HepG2 (cell line): ENCODE measurements at regions not wholly inside any gene's neighbourhood (a gene's known extent, or its start where the extent isn't known, plus 50 kb on each side); places are given as distances from the start of the nearest gene placed in this dataset.

Experiments
- ATAC-seq: fragments of 200-7000 bp; cut with Tn5 transposase; 3 replicates; pipeline ENCODE4 v1.9.1; 2020; ENCODE audit warnings: mild to moderate bottlenecking, moderate library complexity
- BruUV-seq: library from RNA; stranded (reverse); fragments of 400-500 nt; replicated peaks from 2 replicates; lab custom pipeline; 2021; lab: Mats Ljungman, UMichigan
- CTCF ChIA-PET: fragments of 300-600 bp; formaldehyde crosslinking; extraction: SDS; loops from one replicate; lab custom pipeline; 2021; ENCODE audit warnings: low total read pairs, inconsistent platforms, low intra/inter-chr PET ratio; lab: Yijun Ruan, JAX
- POLR2A ChIA-PET: fragments of 350-600 bp; sonication (Branson Sonifier 250); formaldehyde crosslinking; loops from one replicate; lab custom pipeline; 2020; ENCODE audit warnings: antibody characterized with exemption, inconsistent platforms; lab: Yijun Ruan, JAX
- DNase-seq: peaks from one replicate; pipeline ENCODE4 v3.0.0-alpha.2; 2015; ENCODE audit warnings: low spot score
- FAIRE-seq: peaks from 3 replicates; lab custom pipeline; 2011; peaks lifted over from hg19 to GRCh38; lab: Jason Lieb, UNC
- H2AFZ ChIP-seq: one replicate; pipeline ENCODE4 v1.6.1; 2011; ENCODE audit warnings: low read length, inconsistent platforms
- H3K27ac ChIP-seq: fragments of 300-600 bp; 3 replicates; pipeline ENCODE4 v1.8.0; 2011; ENCODE audit warnings: mixed run types, mild to moderate bottlenecking, mixed read lengths, low read length, inconsistent platforms; ENCODE audit not compliant: insufficient read depth; ENCODE audit errors: extremely low read length
- H3K27me3 ChIP-seq, 2 experiments: fragments of 200-600 bp in 1 of 2; 2 replicates in 1 of 2; 3 replicates in 1 of 2; pipeline versions ENCODE4 v1.6.0 to v1.8.0; 2011; ENCODE audit warnings: low read length in 2 of 2, mild to moderate bottlenecking in 2 of 2, moderate library complexity in 2 of 2, inconsistent platforms in 1 of 2; ENCODE audit not compliant: insufficient read depth in 2 of 2, control insufficient read depth in 1 of 2
- H3K36me3 ChIP-seq, 2 experiments: fragments of 200-600 bp in 1 of 2; replicated peaks in 1 of 2; 2 replicates in 1 of 2; 3 replicates in 1 of 2; pipeline versions ENCODE4 v1.5.1 to v1.8.0; 2011; ENCODE audit warnings: low read length in 2 of 2, inconsistent platforms in 1 of 2; ENCODE audit not compliant: insufficient read depth in 2 of 2, control insufficient read depth in 1 of 2
- H3K4me1 ChIP-seq: 2 replicates; pipeline ENCODE4 v1.5.1; 2012; ENCODE audit warnings: low read length, inconsistent platforms; ENCODE audit not compliant: insufficient read depth
- H3K4me2 ChIP-seq: 2 replicates; pipeline ENCODE4 v1.6.0; 2011; ENCODE audit warnings: low read depth, low read length, inconsistent platforms
- H3K4me3 ChIP-seq, 3 experiments: fragments of 200-600 bp in 1 of 3; sonication (generic), shearing (Covaris generic) in 1 of 3; replicated peaks in 1 of 3; 2 replicates each; pipeline ENCODE4 v1.5.1; 2011 to 2016; ENCODE audit warnings: low read length in 3 of 3, inconsistent platforms in 2 of 3, low read depth in 2 of 3, mild to moderate bottlenecking in 2 of 3, control low read depth in 1 of 3, mixed read lengths in 1 of 3; ENCODE audit not compliant: insufficient read depth in 1 of 3
- H3K79me2 ChIP-seq: one replicate; pipeline ENCODE4 v1.6.1; 2011; ENCODE audit warnings: low read length, inconsistent platforms; ENCODE audit not compliant: insufficient read depth
- H3K9ac ChIP-seq: 2 replicates; pipeline ENCODE4 v1.6.0; 2011; ENCODE audit warnings: mild to moderate bottlenecking, low read depth, low read length, inconsistent platforms; ENCODE audit not compliant: insufficient read depth
- H3K9me3 ChIP-seq: 2 replicates; pipeline ENCODE4 v1.5.1; 2012; ENCODE audit warnings: mild to moderate bottlenecking, low read length
- H4K20me1 ChIP-seq: 2 replicates; pipeline ENCODE4 v1.6.0; 2011; ENCODE audit warnings: inconsistent platforms, mild to moderate bottlenecking, low read length, moderate library complexity; ENCODE audit not compliant: insufficient read depth
- FLYWCH1 ChIP-seq: sonication (generic); formaldehyde crosslinking; IDR thresholded peaks from 2 replicates; pipeline ENCODE4 v1.8.1; 2023; ENCODE audit warnings: mild to moderate bottlenecking, missing genetic modification reagents
- HIVEP1 ChIP-seq: sonication (generic); formaldehyde crosslinking; IDR thresholded peaks from 2 replicates; pipeline ENCODE4 v1.4.0; 2020; ENCODE audit warnings: mild to moderate bottlenecking, missing genetic modification reagents
- NBN ChIP-seq: fragments of 450-650 bp; conservative IDR thresholded peaks from 2 replicates; pipeline ENCODE4 v1.6.1; 2017
- PRPF4 ChIP-seq: fragments of 200-400 bp; formaldehyde crosslinking; IDR thresholded peaks from 2 replicates; pipeline ENCODE4 v1.6.1; 2016; ENCODE audit warnings: low read length, low read depth; ENCODE audit not compliant: poor library complexity, severe bottlenecking
- RAD51 ChIP-seq: fragments of 450-650 bp; IDR thresholded peaks from 2 replicates; pipeline ENCODE4 v1.6.1; 2016; ENCODE audit warnings: borderline replicate concordance
- RCOR2 ChIP-seq: IDR thresholded peaks from 2 replicates; pipeline ENCODE4 v1.6.1; 2016; ENCODE audit warnings: missing biosample characterization, missing genetic modification reagents
- SCMH1 ChIP-seq: sonication (generic); formaldehyde crosslinking; IDR thresholded peaks from 2 replicates; pipeline ENCODE4 v1.9.0; 2021; ENCODE audit warnings: missing genetic modification reagents, mild to moderate bottlenecking, borderline replicate concordance
- SRY ChIP-seq: sonication (generic); formaldehyde crosslinking; IDR thresholded peaks from 2 replicates; pipeline ENCODE4 v1.8.0; 2022; ENCODE audit warnings: mild to moderate bottlenecking, missing genetic modification reagents
- TARDBP ChIP-seq: sonication (generic); formaldehyde crosslinking; IDR thresholded peaks from 2 replicates; pipeline ENCODE4 v1.8.0; 2022; ENCODE audit warnings: mild to moderate bottlenecking, missing genetic modification reagents
- TFDP1 ChIP-seq: IDR thresholded peaks from 2 replicates; pipeline ENCODE4 v1.6.1; 2016; ENCODE audit warnings: missing compliant biosample characterization, missing genetic modification reagents, borderline replicate concordance
- XBP1 ChIP-seq: sonication (generic); formaldehyde crosslinking; IDR thresholded peaks from 2 replicates; pipeline ENCODE4 v1.5.0; 2020; ENCODE audit warnings: missing genetic modification reagents
- YEATS2 ChIP-seq: sonication (generic); formaldehyde crosslinking; IDR thresholded peaks from 2 replicates; pipeline ENCODE4 v1.4.0; 2020; ENCODE audit warnings: missing genetic modification reagents, borderline replicate concordance
- ZFY ChIP-seq: sonication (generic); formaldehyde crosslinking; IDR thresholded peaks from 2 replicates; pipeline ENCODE4 v1.4.0; 2020; ENCODE audit warnings: missing genetic modification reagents
- ZNF20 ChIP-seq: sonication (generic); formaldehyde crosslinking; IDR thresholded peaks from 2 replicates; pipeline ENCODE4 v1.4.0; 2020; ENCODE audit warnings: mild to moderate bottlenecking, moderate library complexity, missing genetic modification reagents
- ZNF572 ChIP-seq: sonication (generic); formaldehyde crosslinking; IDR thresholded peaks from 2 replicates; pipeline ENCODE4 v1.5.1; 2020; ENCODE audit warnings: mild to moderate bottlenecking, missing genetic modification reagents
- WGBS: methylation state at CpG from one replicate; pipeline ENCODE4 v1.1.6; 2017; ENCODE audit warnings: low lambda C conversion rate; 5-methylcytosine and 5-hydroxymethylcytosine counted together
- in situ Hi-C: cut with HindIII; loops from 2 replicates; pipeline ENCODE4 v1.10.0; 2017; ENCODE audit warnings: low pct_unique_long_range_greater_than_20kb; ENCODE audit not compliant: extremely low pct_ligation_motif_present
- intact Hi-C: fragments of 100-400 bp; cut with micrococcal nuclease; formaldehyde crosslinking; loops from one replicate; pipeline ENCODE4 v1.10.0; 2022; ENCODE audit not compliant: unreplicated experiment

GRCh38 chr14:84894254-84894653 lies 635.7 kb upstream of the FLRT2 start:
- intact Hi-C loops: no loop called here
- no peaks in the 10 kb centered on the region for H3K27me3 ChIP-seq
- ATAC-seq: no peak
- no peak overlapping the region for H3K9ac ChIP-seq
- CTCF ChIA-PET: no interaction called here
- TF ChIP-seq RAD51 (no peak), FLYWCH1 (no peak), TARDBP (CRISPR knock-in tag) (no peak), SRY (no peak), SCMH1 (no peak), RCOR2 (no peak), XBP1 (CRISPR knock-in tag) (no peak), PRPF4 (no peak), ZNF20 (CRISPR knock-in tag) (no peak), HIVEP1 (CRISPR knock-in tag) (no peak), ZNF572 (CRISPR knock-in tag) (no peak), YEATS2 (CRISPR knock-in tag) (no peak), TFDP1 (no peak), ZFY (no peak), NBN (no peak)
- TF ChIP-seq, all 625 proteins: peak for 0
- POLR2A ChIA-PET: no interaction called here
- Histone ChIP-seq H3K9me3 (peaks cover 92% of the 10 kb centered on the region), H4K20me1 (no peaks in the 10 kb centered on the region), H2AFZ (no peak overlapping the region), H3K4me2 (no peak overlapping the region), H3K4me3 (no peak overlapping the region), H3K27ac (no peak overlapping the region), H3K36me3 (no peaks in the 10 kb centered on the region), H3K4me1 (no peaks in the 10 kb centered on the region), H3K79me2 (no peaks in the 10 kb centered on the region)
- FAIRE-seq: no peak
- WGBS: 0% methylated on average over 1 of the region's 1 CpG
- DNase-seq: no peak
- BruUV-seq: no TSS peak
- in situ Hi-C loops: no loop called here
